Brain microvascular endothelial cell (primary cell): ENCODE measurements at regions not wholly inside any gene's neighbourhood (a gene's known extent, or its start where the extent isn't known, plus 50 kb on each side); places are given as distances from the start of the nearest gene placed in this dataset.

Experiments used
- DNase-seq: peaks from one replicate; pipeline ENCODE4 v3.0.0-alpha.2; 2020
- H3K27ac ChIP-seq: fragments of 250-450 bp; sonication (Bioruptor Pico); 2 replicates; pipeline ENCODE4 v1.5.1; 2020; ENCODE audit warnings: mild to moderate bottlenecking, moderate library complexity
- H3K27me3 ChIP-seq: fragments of 250-450 bp; sonication (Bioruptor Pico); replicated peaks from 2 replicates; pipeline ENCODE4 v1.5.1; 2020; ENCODE audit warnings: mild to moderate bottlenecking
- H3K36me3 ChIP-seq: fragments of 250-450 bp; sonication (Bioruptor Pico); replicated peaks from 2 replicates; pipeline ENCODE4 v1.5.1; 2020; ENCODE audit warnings: mild to moderate bottlenecking
- H3K4me3 ChIP-seq: 2 replicates; pipeline ENCODE4 v1.5.1; 2011; ENCODE audit warnings: low read depth, mild to moderate bottlenecking, control low read depth, low read length, moderate library complexity
- CTCF ChIP-seq: IDR thresholded peaks from 2 replicates; pipeline ENCODE4 v1.5.1; 2011; ENCODE audit warnings: low read depth, mild to moderate bottlenecking, moderate library complexity, low read length, control low read depth, inconsistent platforms; ENCODE audit errors: missing control alignments
- in situ Hi-C: cut with HindIII; loops from 2 replicates; pipeline ENCODE4 v1.10.0; 2017; ENCODE audit warnings: low sequenced_read_pairs, low pct_ligation_motif_present

DNA sequence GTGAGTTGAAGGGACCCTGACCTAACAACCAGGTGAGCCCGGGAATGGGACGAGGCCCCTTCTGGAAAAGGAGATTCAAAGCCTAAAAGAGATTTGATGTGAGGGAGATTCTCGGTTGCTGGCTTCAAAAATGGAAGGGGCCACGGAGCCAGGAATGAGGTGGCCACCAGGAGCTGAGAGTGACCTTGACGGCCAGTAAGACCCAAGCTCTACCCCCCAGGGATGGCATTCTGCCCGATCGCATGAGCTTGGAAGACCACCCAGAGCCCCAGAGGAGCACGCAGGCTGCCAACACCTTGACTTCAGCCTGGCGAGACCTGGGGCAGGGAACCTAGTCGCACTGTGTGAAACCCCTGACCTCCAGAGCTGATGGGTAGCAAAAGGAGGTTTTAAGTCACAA is 163.9 kb downstream of the BMP7 start:
- Histone ChIP-seq H3K36me3 (no peaks in the 10 kb centered on the region), H3K27ac (no peak overlapping the region), H3K4me3 (no peak overlapping the region), H3K27me3 (no peaks in the 10 kb centered on the region)
- in situ Hi-C loops = no loop called here
- no peak for TF ChIP-seq CTCF
- no peak for DNase-seq

DNA sequence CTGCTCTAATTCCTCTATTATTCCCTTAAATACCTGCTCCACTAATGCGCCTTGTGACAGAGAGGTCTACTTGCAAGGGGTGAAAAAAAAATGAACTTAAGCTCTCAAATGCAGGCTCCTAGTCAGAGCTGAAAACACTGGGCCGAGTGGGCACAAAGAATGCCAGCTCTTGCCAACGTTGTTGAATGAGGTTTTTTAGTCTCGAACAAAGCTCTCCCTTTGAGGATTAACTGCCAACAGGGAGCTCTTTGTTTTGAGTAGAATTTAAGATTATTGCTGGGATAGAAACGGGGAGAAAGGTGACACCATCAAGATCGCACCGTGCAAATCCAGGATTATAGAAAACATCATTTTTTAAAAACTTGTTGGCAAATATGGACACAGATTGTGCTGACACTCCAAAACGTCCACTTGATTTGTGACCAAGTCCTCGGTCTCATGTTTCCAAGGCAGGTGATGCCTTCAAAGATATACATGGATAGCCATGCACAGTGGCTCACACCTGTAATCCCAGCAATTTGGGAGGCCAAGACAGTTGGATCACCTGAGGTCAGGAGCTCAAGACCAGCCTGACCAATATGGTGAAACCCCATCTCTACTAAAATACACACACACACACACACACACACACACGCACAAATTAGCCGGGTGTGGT is 163.2 kb downstream of the BMP7 start:
- no peaks in the 10 kb centered on the region for H3K36me3 ChIP-seq
- H3K27me3 ChIP-seq = no peaks in the 10 kb centered on the region
- no peak for TF ChIP-seq CTCF
- no peak for DNase-seq
- in situ Hi-C loops = no loop called here
- no peak overlapping the region for H3K4me3 ChIP-seq
- no peak overlapping the region for H3K27ac ChIP-seq

DNA sequence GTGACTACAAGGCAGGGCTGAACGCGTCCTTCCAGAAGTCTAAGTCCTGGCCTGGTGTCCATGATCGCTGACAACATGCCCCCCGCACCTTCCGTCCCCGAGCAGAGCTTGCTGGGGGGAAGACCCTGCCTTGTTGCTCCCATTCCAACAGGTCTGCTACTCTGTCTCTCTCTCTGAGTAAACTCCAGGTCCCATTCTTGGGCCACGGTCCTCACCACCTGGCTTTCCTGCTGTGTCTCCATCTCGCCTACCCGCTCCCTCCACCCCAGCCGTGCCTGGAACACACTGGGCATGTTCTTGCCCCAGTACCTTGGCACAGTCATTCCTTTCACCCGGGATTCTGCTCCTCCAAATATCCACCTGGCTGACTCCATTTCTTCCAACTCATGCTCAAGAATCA is 162.3 kb downstream of the BMP7 start:
- H3K27ac ChIP-seq = no peak overlapping the region
- DNase-seq = no peak
- no peaks in the 10 kb centered on the region for H3K36me3 ChIP-seq
- H3K4me3 ChIP-seq = no peak overlapping the region
- in situ Hi-C loops = no loop called here
- TF ChIP-seq CTCF = no peak
- no peaks in the 10 kb centered on the region for H3K27me3 ChIP-seq

- Histone ChIP-seq H3K4me3 (no peak overlapping the region), H3K36me3 (no peaks in the 10 kb centered on the region), H3K27ac (no peak overlapping the region), H3K27me3 (no peaks in the 10 kb centered on the region)
- no peak for TF ChIP-seq CTCF
- in situ Hi-C loops = no loop called here
- no peak for DNase-seq
These were observed 161.7 kb downstream of the BMP7 start for GRCh38 chr20:57104651-57105204.

- H3K4me3 ChIP-seq = no peak overlapping the region
- H3K27me3 ChIP-seq = no peaks in the 10 kb centered on the region
- H3K36me3 ChIP-seq = no peaks in the 10 kb centered on the region
- in situ Hi-C loops = no loop called here
- TF ChIP-seq CTCF = no peak
- H3K27ac ChIP-seq = no peak overlapping the region
- DNase-seq = no peak
These were observed 160.3 kb downstream of the BMP7 start for GRCh38 chr20:57106030-57106682.
